GM12875 (cell line): ENCODE measurements at regions not wholly inside any gene's neighbourhood (a gene's known extent, or its start where the extent isn't known, plus 50 kb on each side); places are given as distances from the start of the nearest gene placed in this dataset.

Experiments used
- H3K4me3 ChIP-seq: one replicate; pipeline ENCODE4 v1.5.1; 2011; ENCODE audit warnings: low read depth, low read length, control low read depth
- CTCF ChIP-seq: IDR thresholded peaks from 2 replicates; pipeline ENCODE4 v1.5.1; 2011; ENCODE audit warnings: low read depth, mild to moderate bottlenecking, control low read depth, inconsistent platforms, low read length, moderate library complexity, borderline replicate concordance; ENCODE audit not compliant: insufficient read depth

- H3K4me3 ChIP-seq: no peak overlapping the region
- no peak for TF ChIP-seq CTCF
These were observed 870.2 kb downstream of the EFNB2 start for GRCh38 chr13:105665284-105665683.

GRCh38 chr13:105663182-105663581, 872.3 kb downstream of the EFNB2 start:
- no peak overlapping the region for H3K4me3 ChIP-seq
- TF ChIP-seq CTCF: no peak

GRCh38 chr13:105660561-105660960, 874.9 kb downstream of the EFNB2 start:
- TF ChIP-seq CTCF: no peak
- no peak overlapping the region for H3K4me3 ChIP-seq

GRCh38 chr13:105658431-105658830, 877.0 kb downstream of the EFNB2 start:
- TF ChIP-seq CTCF: no peak
- H3K4me3 ChIP-seq: no peak overlapping the region

- no peak for TF ChIP-seq CTCF
- no peak overlapping the region for H3K4me3 ChIP-seq
These were observed 880.4 kb downstream of the EFNB2 start for GRCh38 chr13:105655046-105655445.

GRCh38 chr13:105643966-105644365, 891.5 kb downstream of the EFNB2 start:
- H3K4me3 ChIP-seq: no peak overlapping the region
- no peak for TF ChIP-seq CTCF

GRCh38 chr13:105642511-105642958, 892.9 kb downstream of the EFNB2 start:
- no peak overlapping the region for H3K4me3 ChIP-seq
- TF ChIP-seq CTCF: no peak
